Islet precursor cell (in vitro differentiated cells): ENCODE measurements at regions not wholly inside any gene's neighbourhood (a gene's known extent, or its start where the extent isn't known, plus 50 kb on each side); places are given as distances from the start of the nearest gene placed in this dataset.
"Not testable (repeated sequence)": the region's sequence is repeated elsewhere in the genome, so short reads cannot be mapped to it uniquely, and the experiment has no call there.

Experiments
- DNase-seq: peaks from one replicate; pipeline ENCODE4 v3.0.0-alpha.2; 2018

DNA sequence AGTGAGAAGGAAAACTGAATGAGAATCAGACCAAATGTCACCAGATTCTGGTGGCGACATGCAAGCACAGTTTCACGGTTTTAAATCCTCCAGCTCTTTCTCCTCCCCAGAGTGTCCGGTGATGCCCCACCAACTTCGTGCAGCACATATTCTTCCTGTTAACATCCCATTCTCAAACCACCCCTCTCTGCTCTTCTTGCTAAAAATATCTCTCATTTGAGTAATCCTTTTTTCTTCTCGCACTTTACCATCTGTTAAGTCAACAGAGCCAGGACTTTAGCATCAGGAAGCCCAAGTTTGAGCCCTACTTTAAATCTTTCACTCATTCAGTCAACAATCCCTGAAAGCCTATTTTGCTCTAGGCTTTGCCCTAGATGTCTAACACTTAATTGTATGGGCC, 68.2 kb upstream of the VGLL4 start:
- peak; percentile 4 for DNase-seq

DNA sequence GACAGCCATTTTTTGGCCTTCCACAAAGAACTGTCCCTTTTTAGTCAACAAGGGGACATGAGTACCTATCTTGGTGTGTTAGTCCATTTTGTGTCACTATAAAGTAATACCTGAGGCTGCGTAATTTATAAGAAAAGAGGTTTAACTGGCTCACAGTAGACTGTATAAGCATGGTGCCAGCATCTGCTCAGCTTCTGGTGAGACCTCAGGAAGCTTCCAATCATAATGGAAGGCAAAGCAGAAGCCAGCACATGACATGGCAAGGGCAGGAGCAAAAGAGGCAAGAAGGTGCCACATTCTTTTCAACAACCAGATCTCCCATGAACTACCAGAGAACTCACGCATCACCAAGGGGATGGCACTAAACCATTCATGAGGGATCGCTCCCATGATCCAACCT, 66.1 kb upstream of the VGLL4 start:
- DNase-seq, result peak; percentile 15

DNA sequence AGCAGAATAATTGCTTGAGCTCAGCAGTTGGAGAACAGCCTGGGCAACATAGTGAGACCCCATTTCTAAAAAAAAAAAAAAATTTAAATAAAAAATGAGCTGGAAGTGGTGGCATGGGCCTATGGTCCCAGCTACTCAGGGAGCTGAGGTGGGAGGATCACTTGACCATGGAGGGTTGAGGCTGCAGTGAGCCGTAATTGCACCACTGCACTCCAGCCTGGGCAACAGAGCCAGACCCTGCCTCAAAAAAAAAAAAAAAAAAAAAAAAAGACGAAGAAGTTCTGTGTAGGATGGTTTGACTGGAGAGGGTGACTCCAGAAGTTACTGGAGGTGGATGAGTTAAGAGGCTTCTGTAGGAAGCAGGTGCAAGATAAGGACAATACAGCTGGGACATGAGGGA, 63.4 kb upstream of the VGLL4 start:
- not testable (repeated sequence) for DNase-seq

GRCh38 chr3:11706604-11707003, 62.9 kb upstream of the VGLL4 start:
- DNase-seq, result no peak

GRCh38 chr3:11705049-11705448, 61.3 kb upstream of the VGLL4 start:
- DNase-seq, result peak; percentile 51

- no peak for DNase-seq
Observed at GRCh38 chr3:11703146-11703545, 59.4 kb upstream of the VGLL4 start.

DNA sequence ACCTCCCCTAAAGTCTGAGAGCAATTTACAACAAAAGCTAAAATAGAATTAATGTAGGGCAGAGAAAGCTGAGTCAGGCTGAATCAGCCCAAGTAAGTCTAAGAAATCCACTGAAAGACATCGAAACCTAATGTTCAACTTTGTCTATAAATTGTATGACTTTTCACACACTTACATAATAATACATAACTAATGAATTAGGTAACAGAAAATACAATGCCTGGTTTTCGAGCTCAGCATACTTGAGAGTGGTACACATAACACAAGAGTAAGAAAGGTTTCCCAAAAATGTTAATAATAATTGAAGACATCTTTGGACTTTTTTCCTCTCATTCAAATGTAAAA, 55.3 kb upstream of the VGLL4 start:
- no peak for DNase-seq

DNA sequence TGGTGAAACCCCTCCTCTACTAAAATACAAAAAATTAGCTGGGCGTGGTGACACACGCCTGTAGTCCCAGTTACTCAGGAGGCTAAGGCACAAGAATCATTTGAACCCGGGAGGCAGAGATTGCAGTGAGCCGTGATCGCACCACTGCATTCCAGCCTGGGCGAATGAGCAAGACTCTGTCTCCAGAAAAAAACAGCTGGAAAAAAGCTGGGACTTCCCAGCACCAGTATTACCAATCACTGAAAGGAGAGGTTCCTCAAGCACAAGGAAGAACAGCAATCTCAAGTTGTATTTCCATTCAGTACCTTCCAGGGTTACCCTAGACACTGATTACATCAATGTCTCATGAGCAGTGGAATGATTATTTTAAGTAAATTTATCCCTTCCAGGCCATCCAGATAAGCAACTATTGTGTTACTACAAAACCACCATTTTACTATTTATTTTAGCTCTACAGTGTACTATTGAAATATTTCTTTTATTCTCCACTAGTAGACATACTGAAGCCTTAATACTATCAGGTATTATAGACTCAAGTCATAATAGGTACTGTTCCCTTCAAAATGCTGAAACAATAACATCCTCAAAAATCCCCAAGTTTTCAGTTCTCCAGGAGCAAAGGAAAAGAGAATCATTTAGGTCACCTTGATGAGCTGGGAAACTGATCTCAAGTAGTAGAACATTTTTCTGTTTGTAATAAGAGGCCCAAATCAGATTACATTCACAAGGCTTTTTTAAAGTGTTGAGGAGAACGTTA, 54.8 kb upstream of the VGLL4 start:
- no peak for DNase-seq

DNA sequence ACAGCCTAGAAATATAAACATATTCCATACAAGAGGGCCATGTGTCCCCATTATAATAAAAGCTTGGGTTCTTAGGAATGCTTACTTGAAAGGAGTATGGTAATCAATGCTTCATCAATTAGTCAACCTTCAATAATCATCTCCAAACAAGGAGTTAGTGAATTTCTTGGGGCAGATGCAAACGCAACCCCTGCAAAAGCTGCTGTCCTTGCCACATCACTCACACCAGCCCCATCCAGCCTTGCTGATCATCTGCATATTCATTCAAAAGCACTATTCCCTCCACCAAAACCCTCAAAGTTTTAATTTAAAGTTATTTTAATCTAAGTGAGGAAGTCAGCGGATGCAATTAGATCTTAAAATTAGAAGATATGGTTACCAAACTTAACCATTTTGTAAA, 54.0 kb upstream of the VGLL4 start:
- no peak for DNase-seq

- no peak for DNase-seq
Observed at GRCh38 chr3:11696054-11696453, 52.3 kb upstream of the VGLL4 start.
